Right ventricle myocardium inferior (tissue), 1 donor: ENCODE measurements at regions not wholly inside any gene's neighbourhood (a gene's known extent, or its start where the extent isn't known, plus 50 kb on each side); places are given as distances from the start of the nearest gene placed in this dataset.

Experiments used
- ATAC-seq: fragments of 200-7000 bp; cut with Tn5 transposase; one replicate; pipeline ENCODE4 v1.9.1; 2020; ENCODE audit warnings: mild to moderate bottlenecking, moderate library complexity
- DNase-seq: peaks from one replicate; pipeline ENCODE4 v3.0.0; 2021; ENCODE audit errors: missing footprints
- intact Hi-C: fragments of 100-400 bp; cut with DNase I; formaldehyde crosslinking; loops from one replicate; pipeline ENCODE4 v1.11.0; 2022
- donor health status: DM: no; HTN: yes; CAD: no; lungs with severe emphysema.

- DNase-seq (no peak), ATAC-seq (no peak)
- intact Hi-C loops: no loop called here
Measured at GRCh38 chr3:57009802-57010201, 50.7 kb upstream of the SPATA12 start.

GRCh38 chr3:57009367-57009766 is 51.1 kb upstream of the SPATA12 start:
- intact Hi-C loops: no loop called here
- ATAC-seq (peak; percentile 32), DNase-seq (no peak)

- intact Hi-C loops: no loop called here
- peak; percentile 91 for ATAC-seq
- no peak for DNase-seq
Measured at GRCh38 chr3:57007521-57008460, 52.7 kb upstream of the SPATA12 start.

- no peak for ATAC-seq
- intact Hi-C loops: no loop called here
- DNase-seq: no peak
Measured at GRCh38 chr3:57006949-57007419, 53.5 kb upstream of the SPATA12 start.

GRCh38 chr3:57006179-57006657 is 54.2 kb upstream of the SPATA12 start:
- intact Hi-C loops: no loop called here
- no peak for ATAC-seq

GRCh38 chr3:57004229-57004628 is 56.2 kb upstream of the SPATA12 start:
- intact Hi-C loops: no loop called here
- no peak for DNase-seq
- ATAC-seq: no peak

More at GRCh38 chr3:57006179-57006657, 54.2 kb upstream of the SPATA12 start:
- DNase-seq: no peak

- intact Hi-C loops: no loop called here
- ATAC-seq (no peak), DNase-seq (no peak)
Measured at GRCh38 chr3:57003676-57004075, 56.8 kb upstream of the SPATA12 start.

- intact Hi-C loops: no loop called here
- ATAC-seq: no peak
Measured at GRCh38 chr3:57001356-57001755, 59.1 kb upstream of the SPATA12 start.

GRCh38 chr3:57000012-57000411 is 60.5 kb upstream of the SPATA12 start:
- no peak for ATAC-seq
- intact Hi-C loops: no loop called here
- DNase-seq: no peak

More at GRCh38 chr3:57001356-57001755, 59.1 kb upstream of the SPATA12 start:
- no peak for DNase-seq

GRCh38 chr3:56999547-56999946 is 60.9 kb upstream of the SPATA12 start:
- DNase-seq (no peak), ATAC-seq (no peak)
- intact Hi-C loops: no loop called here

GRCh38 chr3:56998076-56998529 is 62.4 kb upstream of the SPATA12 start:
- no peak for DNase-seq
- peak; percentile 24 for ATAC-seq
- intact Hi-C loops: no loop called here

- no peak for ATAC-seq
- intact Hi-C loops: no loop called here
Measured at GRCh38 chr3:56997675-56998074, 62.8 kb upstream of the SPATA12 start.

GRCh38 chr3:56997041-56997440 is 63.4 kb upstream of the SPATA12 start:
- DNase-seq (no peak), ATAC-seq (no peak)
- intact Hi-C loops: no loop called here

More at GRCh38 chr3:56997675-56998074, 62.8 kb upstream of the SPATA12 start:
- DNase-seq: no peak

GRCh38 chr3:56994391-56994790 is 66.1 kb upstream of the SPATA12 start:
- ATAC-seq (no peak), DNase-seq (no peak)
- intact Hi-C loops: loop anchor here (2.0 to 5.0 kb wide), 2 partner anchors 84 to 228 kb away; no protein-coding TSS in a partner anchor

GRCh38 chr3:56990641-56991015 is 69.8 kb upstream of the SPATA12 start:
- DNase-seq (no peak), ATAC-seq (no peak)
- intact Hi-C loops: loop anchor here (5.0 kb wide), 1 partner anchor 232 kb away; no protein-coding TSS in a partner anchor

GRCh38 chr3:56989977-56990640 is 70.4 kb upstream of the SPATA12 start:
- no peak for ATAC-seq
- no peak for DNase-seq
- intact Hi-C loops: loop anchor here (1.0 to 5.0 kb wide), 5 partner anchors 68 to 288 kb away; partner anchors contain the start of gene ARHGEF3

- intact Hi-C loops: loop anchor here (1.0 to 5.0 kb wide), 4 partner anchors 67 to 287 kb away; partner anchors contain the start of gene ARHGEF3
- ATAC-seq: peak; percentile 87
Measured at GRCh38 chr3:56989169-56989976, 71.1 kb upstream of the SPATA12 start.

GRCh38 chr3:56988458-56989168 is 71.9 kb upstream of the SPATA12 start:
- intact Hi-C loops: loop anchor here (1.0 to 5.0 kb wide), 4 partner anchors 66 to 286 kb away; partner anchors contain the start of gene ARHGEF3
- ATAC-seq (peak; percentile 81), DNase-seq (no peak)

More at GRCh38 chr3:56989169-56989976, 71.1 kb upstream of the SPATA12 start:
- DNase-seq: peak; percentile 80
